ENCODE measurements at regions not wholly inside any gene's neighbourhood (a gene's known extent, or its start where the extent isn't known, plus 50 kb on each side); places are given as distances from the start of the nearest gene placed in this dataset.

DNA sequence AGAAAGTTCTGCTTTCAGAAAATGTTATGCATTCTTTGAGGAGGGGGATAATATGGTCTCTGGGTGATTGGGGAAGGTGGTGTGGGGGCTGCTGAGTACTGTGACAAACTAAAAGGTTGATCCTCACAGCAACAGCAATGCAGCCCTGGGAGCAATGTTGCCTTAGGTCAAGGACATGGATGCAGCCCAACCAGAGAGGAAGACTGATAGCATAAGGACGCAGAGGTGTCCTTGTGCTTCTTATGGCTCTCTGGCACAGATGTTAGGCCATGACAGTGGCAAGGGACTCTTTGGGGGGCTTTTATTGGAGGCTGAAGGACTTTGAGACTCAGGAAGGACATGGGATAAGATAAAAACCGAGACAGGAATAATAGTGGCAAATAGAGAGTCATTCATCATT lies 186.2 kb upstream of the PHACTR1 start:
- TF ChIP-seq, protein P1, sequence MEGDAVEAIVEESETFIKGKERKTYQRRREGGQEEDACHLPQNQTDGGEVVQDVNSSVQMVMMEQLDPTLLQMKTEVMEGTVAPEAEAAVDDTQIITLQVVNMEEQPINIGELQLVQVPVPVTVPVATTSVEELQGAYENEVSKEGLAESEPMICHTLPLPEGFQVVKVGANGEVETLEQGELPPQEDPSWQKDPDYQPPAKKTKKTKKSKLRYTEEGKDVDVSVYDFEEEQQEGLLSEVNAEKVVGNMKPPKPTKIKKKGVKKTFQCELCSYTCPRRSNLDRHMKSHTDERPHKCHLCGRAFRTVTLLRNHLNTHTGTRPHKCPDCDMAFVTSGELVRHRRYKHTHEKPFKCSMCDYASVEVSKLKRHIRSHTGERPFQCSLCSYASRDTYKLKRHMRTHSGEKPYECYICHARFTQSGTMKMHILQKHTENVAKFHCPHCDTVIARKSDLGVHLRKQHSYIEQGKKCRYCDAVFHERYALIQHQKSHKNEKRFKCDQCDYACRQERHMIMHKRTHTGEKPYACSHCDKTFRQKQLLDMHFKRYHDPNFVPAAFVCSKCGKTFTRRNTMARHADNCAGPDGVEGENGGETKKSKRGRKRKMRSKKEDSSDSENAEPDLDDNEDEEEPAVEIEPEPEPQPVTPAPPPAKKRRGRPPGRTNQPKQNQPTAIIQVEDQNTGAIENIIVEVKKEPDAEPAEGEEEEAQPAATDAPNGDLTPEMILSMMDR (conservative IDR thresholded peaks at IDR 0.05), result no peak
- peaks cover 5 to 17% of the 10 kb centered on the region in 2 experiments for H3K4me1 Mint-ChIP-seq
- 0 out of 7 replicates have a peak, but pooled peaks cover 0 to 4% (median 0%) of the 10 kb centered on the region in 3 experiments for H3K36me3 Mint-ChIP-seq (ENCODE audit: insufficient read depth in 1 of 3, low read depth in 3 of 3)
- H3K27me3 Mint-ChIP-seq (ENCODE audit: low read depth), result no peaks in the 10 kb centered on the region; the same call in 1 of the 2 replicates
- no peak overlapping the region for H3T11ph ChIP-seq (ENCODE audit: low read length)
- no peak overlapping the region for H4K8ac ChIP-seq (replicated peaks; ENCODE audit: insufficient read length, low read depth, low read length)
- no peak overlapping the region for H2AK5ac ChIP-seq (ENCODE audit: insufficient read length, low read length)
- H3K14ac ChIP-seq (ENCODE audit: insufficient read depth, low read length), result no peak overlapping the region
- no peak overlapping the region for H2BK5ac ChIP-seq (ENCODE audit: insufficient read length, low read length)
- H3K9me3 Mint-ChIP-seq, result no peaks in the 10 kb centered on the region; a peak in 1 of 5 replicates
- no peak overlapping the region for H3K9ac ChIP-seq (ENCODE audit: extremely low read depth, insufficient read length, low read length)
- no peak overlapping the region for H3K4me3 Mint-ChIP-seq
- H3K4ac ChIP-seq (ENCODE audit: low read depth, low read length), result no peak overlapping the region
- no peak overlapping the region for H2BK120ac ChIP-seq (ENCODE audit: low read depth, low read length, poor library complexity, severe bottlenecking)
- no peak overlapping the region for H2AFZ ChIP-seq (ENCODE audit: low read length)
- no peak overlapping the region for H3K4me2 ChIP-seq (ENCODE audit: insufficient read depth, insufficient read length, low read length)
- H2BK12ac ChIP-seq (ENCODE audit: insufficient read length, low read depth, low read length), result no peak overlapping the region
- no peaks in the 10 kb centered on the region for H3K79me2 ChIP-seq (ENCODE audit: insufficient read depth, low read length)
- no peaks in the 10 kb centered on the region for H3K27me3 ChIP-seq (ENCODE audit: insufficient read depth, low read length)
- no peaks in the 10 kb centered on the region for H3K23me2 ChIP-seq (ENCODE audit: insufficient read length, low read depth, low read length, poor library complexity, severe bottlenecking)
- DNase-seq, result no peak
- no peak overlapping the region for H2BK15ac ChIP-seq (ENCODE audit: low read depth, low read length)
- no peaks in the 10 kb centered on the region for H3K9me3 ChIP-seq (ENCODE audit: control insufficient read depth, low read depth, low read length)
- no peak overlapping the region for H3K56ac ChIP-seq (ENCODE audit: insufficient read length, low read depth, low read length)
- no peaks in the 10 kb centered on the region for H3K79me1 ChIP-seq (ENCODE audit: insufficient read depth, low read depth, low read length, poor library complexity, severe bottlenecking)
- no peak overlapping the region for H3K18ac ChIP-seq (ENCODE audit: insufficient read length, low read depth, low read length)
- no peak overlapping the region for H4K91ac ChIP-seq (ENCODE audit: insufficient read length, low read depth, low read length)
- WGBS (ENCODE audit: extremely low coverage, insufficient read length, low lambda C conversion rate), result no CpG with 5 or more reads among the region's 2 CpGs
- H2BK20ac ChIP-seq (ENCODE audit: low read depth, low read length, poor library complexity, severe bottlenecking), result no peak overlapping the region
- H3K27ac Mint-ChIP-seq, result no peak overlapping the region
- no peaks in the 10 kb centered on the region for H4K20me1 ChIP-seq (ENCODE audit: control insufficient read depth, insufficient read depth, insufficient read length)
- no peak overlapping the region for H4K5ac ChIP-seq (ENCODE audit: insufficient read length, low read depth, low read length)
- H3K23ac ChIP-seq (ENCODE audit: insufficient read length, low read depth, low read length), result no peak overlapping the region
- no peak overlapping the region for H3K27ac ChIP-seq (ENCODE audit: insufficient read length, low read depth, low read length)
- H3K4me1 ChIP-seq (ENCODE audit: insufficient read depth, low read length), result no peaks in the 10 kb centered on the region

All from H9 (cell line).